GM18858 (cell line): ENCODE measurements at regions not wholly inside any gene's neighbourhood (a gene's known extent, or its start where the extent isn't known, plus 50 kb on each side); places are given as distances from the start of the nearest gene placed in this dataset.

ENCODE experiments used
- ATAC-seq: cut with Tn5 transposase; IDR thresholded peaks from one replicate; pipeline ENCODE4 v1.9.1; 2021; ENCODE audit not compliant: unreplicated experiment

- ATAC-seq = no peak
Observed at GRCh38 chrX:23223169-23223568, 111.5 kb upstream of the PTCHD1 start.

GRCh38 chrX:23228454-23228853 lies 106.2 kb upstream of the PTCHD1 start:
- no peak for ATAC-seq

GRCh38 chrX:23228950-23229448 lies 105.7 kb upstream of the PTCHD1 start:
- ATAC-seq = no peak

DNA sequence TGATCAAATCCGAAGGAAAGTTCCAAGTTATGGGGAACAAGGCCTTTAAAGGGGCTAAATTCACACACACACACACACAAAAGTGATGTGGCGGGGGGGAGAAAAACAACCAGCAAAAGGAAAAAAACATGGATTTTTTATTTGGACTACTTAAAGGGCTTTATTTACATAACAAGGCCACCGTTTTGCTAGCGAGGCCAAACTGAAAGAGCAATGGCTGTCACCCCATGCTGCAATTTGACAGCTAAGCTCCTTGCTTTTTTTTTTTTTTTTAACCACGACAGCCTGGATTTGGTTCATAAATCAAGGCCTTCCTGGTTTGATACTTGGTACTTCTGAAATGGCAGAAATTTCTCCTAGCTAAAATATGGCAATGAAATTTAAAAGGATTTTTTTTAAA lies 99.6 kb upstream of the PTCHD1 start:
- ATAC-seq = no peak

GRCh38 chrX:23246001-23246400 lies 88.6 kb upstream of the PTCHD1 start:
- no peak for ATAC-seq

- no peak for ATAC-seq
Observed at GRCh38 chrX:23248187-23248586, 86.5 kb upstream of the PTCHD1 start.

DNA sequence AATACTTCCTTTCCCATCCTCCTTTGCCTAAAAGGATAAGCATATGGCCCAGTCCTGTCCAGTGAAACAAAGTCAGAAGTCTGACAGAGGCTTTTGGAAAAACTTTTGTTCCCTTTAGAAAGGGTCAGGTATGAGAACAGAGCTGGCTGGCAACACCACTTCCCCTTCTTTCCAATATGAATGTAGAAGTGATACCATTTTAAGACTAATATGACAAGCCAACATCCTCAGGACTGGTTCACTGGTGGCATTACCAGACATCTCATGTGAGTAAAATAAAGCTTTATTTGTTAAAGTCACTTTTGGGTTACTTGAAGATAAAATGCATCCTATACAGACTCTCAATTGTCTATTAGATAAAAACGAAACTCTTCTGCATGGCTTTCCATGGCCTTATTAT lies 83.6 kb upstream of the PTCHD1 start:
- no peak for ATAC-seq

DNA sequence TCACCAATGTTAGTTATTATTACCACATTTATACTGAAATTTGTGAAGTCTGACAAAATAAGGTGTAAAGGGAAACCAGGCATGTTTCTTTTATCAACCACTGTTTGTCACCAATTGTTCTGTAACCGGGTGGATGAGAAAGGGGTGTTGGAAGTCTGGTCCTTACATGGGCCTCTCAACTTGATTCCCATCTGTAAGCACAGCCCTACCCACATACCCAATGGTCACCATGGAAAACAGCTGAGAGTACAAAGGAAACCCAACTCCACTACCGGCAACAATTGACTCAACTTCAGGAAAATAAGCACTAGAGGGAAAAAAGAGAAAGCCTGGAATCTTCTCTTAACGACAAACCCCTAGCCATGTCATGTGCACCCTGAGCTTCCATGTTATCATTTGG lies 70.8 kb upstream of the PTCHD1 start:
- ATAC-seq = no peak

GRCh38 chrX:23269923-23270322 lies 64.7 kb upstream of the PTCHD1 start:
- ATAC-seq = no peak

GRCh38 chrX:23271026-23271425 lies 63.6 kb upstream of the PTCHD1 start:
- ATAC-seq = no peak

- no peak for ATAC-seq
Observed at GRCh38 chrX:23276475-23276874, 58.2 kb upstream of the PTCHD1 start.
